Lung (tissue), 11 donors: ENCODE measurements at regions not wholly inside any gene's neighbourhood (a gene's known extent, or its start where the extent isn't known, plus 50 kb on each side); places are given as distances from the start of the nearest gene placed in this dataset.

Experiments
- ATAC-seq: fragments of 200-7000 bp; cut with Tn5 transposase; one replicate; pipeline ENCODE4 v1.9.1; 2020; ENCODE audit warnings: moderate number of reproducible peaks; ENCODE audit not compliant: insufficient read depth, low FRiP score
- DNase-seq, 3 donors: peaks; one replicate each; pipeline ENCODE4 v3.0.0-alpha.2; 2013 to 2017
- H3K27ac ChIP-seq, 2 donors: one replicate each; pipeline ENCODE4 v1.5.1; 2013; ENCODE audit warnings: mild to moderate bottlenecking in 2 of 2, moderate library complexity in 2 of 2, control low read depth in 1 of 2, inconsistent platforms in 1 of 2, low read depth in 1 of 2, low read length in 1 of 2
- H3K27me3 ChIP-seq, 3 donors: one replicate each; pipeline ENCODE4 v1.5.1; 2013; ENCODE audit warnings: low read length in 2 of 3; ENCODE audit not compliant: control insufficient read depth in 3 of 3, insufficient read depth in 3 of 3
- H3K36me3 ChIP-seq, 4 donors: one replicate each; pipeline ENCODE4 v1.5.1; 2013; ENCODE audit warnings: low read length in 4 of 4, mild to moderate bottlenecking in 1 of 4, moderate library complexity in 1 of 4; ENCODE audit not compliant: control insufficient read depth in 4 of 4, insufficient read depth in 4 of 4
- H3K4me1 ChIP-seq, 5 donors: one replicate each; pipeline ENCODE4 v1.5.1; 2013; ENCODE audit warnings: low read length in 5 of 5, mild to moderate bottlenecking in 2 of 5, moderate library complexity in 1 of 5; ENCODE audit not compliant: control insufficient read depth in 5 of 5, insufficient read depth in 5 of 5
- H3K4me3 ChIP-seq: one replicate; pipeline ENCODE4 v1.5.1; 2013; ENCODE audit warnings: mild to moderate bottlenecking, control low read depth, moderate library complexity
- H3K9ac ChIP-seq, 2 donors: one replicate each; pipeline ENCODE4 v1.5.1; 2013; ENCODE audit warnings: low read length in 2 of 2, control low read depth in 1 of 2; ENCODE audit not compliant: insufficient read depth in 1 of 2
- H3K9me3 ChIP-seq, 4 donors: one replicate each; pipeline ENCODE4 v1.5.1; 2013; ENCODE audit warnings: low read length in 3 of 4, mild to moderate bottlenecking in 1 of 4, moderate library complexity in 1 of 4; ENCODE audit not compliant: control insufficient read depth in 4 of 4, insufficient read depth in 3 of 4
- CTCF ChIP-seq: IDR thresholded peaks from 2 replicates; pipeline ENCODE4 v1.5.1; 2012; ENCODE audit warnings: mild to moderate bottlenecking; ENCODE audit errors: control extremely low read depth, extremely low read depth
- WGBS, 2 donors: extraction: QIAGEN DNeasy Blood & Tissue Kit; methylation state at CpG; one replicate each; pipeline ENCODE4 v1.1.7; 2013; 5-methylcytosine and 5-hydroxymethylcytosine counted together
- donor health status: control.
- donor health status: control.
- donor health status: Bipolar disorder and iron deficiency.
- donor health status: healthy.
- donor health status: DM: yes; HTN: yes; CAD: no.

- TF ChIP-seq CTCF, result no peak
- ATAC-seq, result no peak
Measured at GRCh38 chr16:47965439-47965838, 190.4 kb downstream of the ABCC12 start.

GRCh38 chr16:47958726-47959125, 197.1 kb downstream of the ABCC12 start:
- Histone ChIP-seq H3K27me3 (no peaks in the 10 kb centered on the region), H3K4me3 (no peak overlapping the region), H3K9ac (no peak overlapping the region), H3K27ac (no peak overlapping the region), H3K36me3 (no peaks in the 10 kb centered on the region), H3K4me1 (no peaks in the 10 kb centered on the region), H3K9me3 (no peaks in the 10 kb centered on the region)
- DNase-seq (no peak), ATAC-seq (no peak)
- WGBS, 2 donors, result 84 to 89% methylated on average over 5 of the region's 5 CpGs
- no peak for TF ChIP-seq CTCF

More at GRCh38 chr16:47965439-47965838, 190.4 kb downstream of the ABCC12 start:
- Histone ChIP-seq H3K36me3 (no peaks in the 10 kb centered on the region), H3K27me3 (no peaks in the 10 kb centered on the region), H3K4me3 (no peak overlapping the region), H3K9ac (no peak overlapping the region), H3K27ac (no peak overlapping the region), H3K9me3 (no peaks in the 10 kb centered on the region), H3K4me1 (no peaks in the 10 kb centered on the region)
- 37 to 40% methylated on average over 2 of the region's 2 CpGs for WGBS, 2 donors
- DNase-seq, result no peak

- Histone ChIP-seq H3K4me3 (no peak overlapping the region), H3K4me1 (no peaks in the 10 kb centered on the region), H3K27ac (no peak overlapping the region), H3K36me3 (no peaks in the 10 kb centered on the region), H3K9me3 (no peaks in the 10 kb centered on the region), H3K27me3 (no peaks in the 10 kb centered on the region), H3K9ac (no peak overlapping the region)
- ATAC-seq (no peak), DNase-seq (no peak)
- no peak for TF ChIP-seq CTCF
- WGBS, 2 donors, result 52 to 63% methylated on average over 2 of the region's 2 CpGs
Measured at GRCh38 chr16:47956916-47957315, 198.9 kb downstream of the ABCC12 start.

- no peaks in the 10 kb centered on the region for H3K36me3 ChIP-seq
- DNase-seq (no peak), ATAC-seq (no peak)
- no peaks in the 10 kb centered on the region for H3K4me1 ChIP-seq
- no peaks in the 10 kb centered on the region for H3K9me3 ChIP-seq
- WGBS, 2 donors, result 93 to 95% methylated on average over 9 of the region's 9 CpGs
- H3K27ac ChIP-seq, result no peak overlapping the region
- H3K4me3 ChIP-seq, result no peak overlapping the region
- no peaks in the 10 kb centered on the region for H3K27me3 ChIP-seq
- no peak for TF ChIP-seq CTCF
- no peak overlapping the region for H3K9ac ChIP-seq
Measured at GRCh38 chr16:47949714-47950113, 206.1 kb downstream of the ABCC12 start.
